Ovary (tissue), 7 donors: ENCODE measurements at regions not wholly inside any gene's neighbourhood (a gene's known extent, or its start where the extent isn't known, plus 50 kb on each side); places are given as distances from the start of the nearest gene placed in this dataset.

ENCODE experiments used
- DNase-seq, 5 donors: peaks; one replicate each; pipeline ENCODE4 v3.0.0-alpha.2; 2019 to 2020
- H3K27ac ChIP-seq, 2 donors: fragments of 200-600 bp; one replicate each; pipeline versions ENCODE4 v1.5.1 to v1.8.0; 2019 to 2022
- H3K27me3 ChIP-seq: fragments of 200-600 bp; one replicate; pipeline ENCODE4 v1.8.0; 2022
- H3K36me3 ChIP-seq: fragments of 200-600 bp; sonication (generic); one replicate; pipeline ENCODE4 v1.5.1; 2019
- H3K4me1 ChIP-seq: one replicate; pipeline ENCODE4 v1.8.1; 2013; ENCODE audit warnings: mild to moderate bottlenecking, moderate library complexity; ENCODE audit not compliant: insufficient read depth
- H3K4me3 ChIP-seq: fragments of 200-600 bp; sonication (generic); one replicate; pipeline ENCODE4 v1.5.1; 2017
- H3K9me3 ChIP-seq, 2 donors: fragments of 200-600 bp in 1 of 2; sonication (generic) in 1 of 2; one replicate each; pipeline versions ENCODE4 v1.5.1 to v1.8.1; 2013 to 2019; ENCODE audit warnings: mild to moderate bottlenecking in 1 of 2, moderate library complexity in 1 of 2
- CTCF ChIP-seq, 3 donors: fragments of 450-650 bp in 2 of 3; fragments of 200-600 bp in 1 of 3; IDR thresholded peaks; one replicate each; pipeline versions ENCODE4 v1.5.1 to v1.8.0; 2016 to 2022; ENCODE audit warnings: antibody characterized with exemption in 3 of 3, mild to moderate bottlenecking in 1 of 3
- EP300 ChIP-seq: sonication (generic); formaldehyde crosslinking; IDR thresholded peaks from one replicate; pipeline ENCODE4 v1.6.1; 2017; ENCODE audit warnings: antibody characterized with exemption
- POLR2A ChIP-seq: fragments of 450-650 bp; IDR thresholded peaks from one replicate; pipeline ENCODE4 v1.6.1; 2017; ENCODE audit warnings: antibody characterized with exemption, mild to moderate bottlenecking, moderate library complexity
- WGBS, 3 donors: extraction: QIAGEN DNeasy Blood & Tissue Kit in 1 of 3; methylation state at CpG; one replicate each; pipeline versions ENCODE4 v1.1.5 to v1.1.7; 2013 to 2017; 5-methylcytosine and 5-hydroxymethylcytosine counted together
- intact Hi-C, 4 donors: fragments of 100-400 bp; cut with DNase I; formaldehyde crosslinking; loops; one replicate each; pipeline versions ENCODE4 v1.11.0 to v1.15.1; 2022 to 2023
- donor health status: DM: no; HTN: no; CAD: no; lungs with moderate emphysema.
- donor health status: DM: no; HTN: no; CAD: no.
- donor health status: Bipolar disorder and iron deficiency.
- donor health status: DM: no; HTN: no; CAD: no.
- donor health status: DM: yes; HTN: yes; CAD: no.

- no peaks in the 10 kb centered on the region for H3K27me3 ChIP-seq
- no peaks in the 10 kb centered on the region for H3K4me1 ChIP-seq
- intact Hi-C loops: no loop called here
- no peak for DNase-seq
- no peak overlapping the region for H3K4me3 ChIP-seq
- H3K9me3 ChIP-seq: no peaks in the 10 kb centered on the region
- H3K36me3 ChIP-seq: no peaks in the 10 kb centered on the region
- WGBS, 3 donors: 94 to 95% (median 95%) methylated on average over 3 of the region's 3 CpGs
- TF ChIP-seq CTCF (IDR thresholded peaks at IDR 0.05): no peak
- no peak for TF ChIP-seq POLR2A
- no peak for TF ChIP-seq EP300
- H3K27ac ChIP-seq: no peak overlapping the region
Observed at GRCh38 chr4:175374459-175374858, 437.6 kb downstream of the GPM6A start.

GRCh38 chr4:175376287-175376977 lies 435.6 kb downstream of the GPM6A start:
- Histone ChIP-seq H3K27me3 (no peaks in the 10 kb centered on the region), H3K27ac (no peak overlapping the region), H3K4me3 (no peak overlapping the region), H3K9me3 (no peaks in the 10 kb centered on the region), H3K36me3 (no peaks in the 10 kb centered on the region), H3K4me1 (no peaks in the 10 kb centered on the region)
- DNase-seq: no peak
- TF ChIP-seq EP300: no peak
- no peak for TF ChIP-seq POLR2A
- no peak for TF ChIP-seq CTCF (IDR thresholded peaks at IDR 0.05)
- intact Hi-C loops: no loop called here
- WGBS, 3 donors: 86 to 92% (median 91%) methylated on average over 8 of the region's 8 CpGs

- H3K27ac ChIP-seq: no peak overlapping the region
- H3K36me3 ChIP-seq: no peaks in the 10 kb centered on the region
- intact Hi-C loops: no loop called here
- no peak overlapping the region for H3K4me3 ChIP-seq
- H3K9me3 ChIP-seq: no peaks in the 10 kb centered on the region
- H3K4me1 ChIP-seq: no peaks in the 10 kb centered on the region
- no peak for DNase-seq
- no peak for TF ChIP-seq CTCF (IDR thresholded peaks at IDR 0.05)
- TF ChIP-seq EP300: no peak
- no peak for TF ChIP-seq POLR2A
- no peaks in the 10 kb centered on the region for H3K27me3 ChIP-seq
- WGBS, 3 donors: 73 to 76% (median 75%) methylated on average over 2 of the region's 2 CpGs
Observed at GRCh38 chr4:175377203-175377602, 434.9 kb downstream of the GPM6A start.

GRCh38 chr4:175378372-175378771 lies 433.7 kb downstream of the GPM6A start:
- WGBS, 3 donors: 78 to 84% (median 83%) methylated on average over 4 of the region's 4 CpGs
- Histone ChIP-seq H3K9me3 (no peaks in the 10 kb centered on the region), H3K4me1 (no peaks in the 10 kb centered on the region), H3K36me3 (no peaks in the 10 kb centered on the region), H3K4me3 (no peak overlapping the region), H3K27ac (no peak overlapping the region), H3K27me3 (no peaks in the 10 kb centered on the region)
- no peak for DNase-seq
- intact Hi-C loops: no loop called here
- TF ChIP-seq POLR2A (no peak), CTCF (IDR thresholded peaks at IDR 0.05) (no peak), EP300 (no peak)
